GM12864 (cell line): ENCODE measurements at regions not wholly inside any gene's neighbourhood (a gene's known extent, or its start where the extent isn't known, plus 50 kb on each side); places are given as distances from the start of the nearest gene placed in this dataset.

Experiments
- DNase-seq: peaks from one replicate; pipeline ENCODE4 v3.0.0-alpha.2; 2011; ENCODE audit warnings: low read depth
- H3K4me3 ChIP-seq: 2 replicates; pipeline ENCODE4 v1.5.1; 2011; ENCODE audit warnings: mild to moderate bottlenecking, low read depth, low read length, control low read depth
- CTCF ChIP-seq: IDR thresholded peaks from 2 replicates; pipeline ENCODE4 v1.5.1; 2011; ENCODE audit warnings: low read depth, mild to moderate bottlenecking, moderate library complexity, low read length, control low read depth, inconsistent platforms; ENCODE audit errors: missing control alignments

- no peak for DNase-seq
- no peak for TF ChIP-seq CTCF
- no peak overlapping the region for H3K4me3 ChIP-seq
Measured at GRCh38 chr6:132130626-132131298, 179.6 kb upstream of the CCN2 start.

DNA sequence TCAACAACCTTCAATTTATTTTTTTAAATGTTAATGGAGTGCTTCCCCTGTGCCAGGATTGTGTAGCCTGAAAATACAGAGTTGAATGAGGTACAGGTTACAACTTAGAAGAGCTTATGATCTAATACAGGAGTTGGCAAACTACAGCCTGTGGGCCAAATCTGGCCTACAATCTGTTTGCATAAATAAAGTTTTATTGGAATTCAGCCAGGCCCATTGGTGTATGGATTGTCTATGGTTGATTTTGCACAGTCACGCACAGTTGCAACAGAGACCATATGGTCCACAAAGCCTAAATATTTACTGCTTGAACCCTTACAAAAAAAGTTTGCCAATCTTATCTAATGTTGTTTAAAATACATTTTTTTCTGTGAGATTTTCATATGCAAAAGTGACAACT lies 177.3 kb upstream of the CCN2 start:
- no peak overlapping the region for H3K4me3 ChIP-seq
- DNase-seq = no peak
- TF ChIP-seq CTCF = no peak

GRCh38 chr6:132126150-132126549 lies 175.0 kb upstream of the CCN2 start:
- no peak overlapping the region for H3K4me3 ChIP-seq
- TF ChIP-seq CTCF = no peak
- no peak for DNase-seq

- no peak overlapping the region for H3K4me3 ChIP-seq
- DNase-seq = no peak
- no peak for TF ChIP-seq CTCF
Measured at GRCh38 chr6:132122871-132123270, 171.7 kb upstream of the CCN2 start.

DNA sequence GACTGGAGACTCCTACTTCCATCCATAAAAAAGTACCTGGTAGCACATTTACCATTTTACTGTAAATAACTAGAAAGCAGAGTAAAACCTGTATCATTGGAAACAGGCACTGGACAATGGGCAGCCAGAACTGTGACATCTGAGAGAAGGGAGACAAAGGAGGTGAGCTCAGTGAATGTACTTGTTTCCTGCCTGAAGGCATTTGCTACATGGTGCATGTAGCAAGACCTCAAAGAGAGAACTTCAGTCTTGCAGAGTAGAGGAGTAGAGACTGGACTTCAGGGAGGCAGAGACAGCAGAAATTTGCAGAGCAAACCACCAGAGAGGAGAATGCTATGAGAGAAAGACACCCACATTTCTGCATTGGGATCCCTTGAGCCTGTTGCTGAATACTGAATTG lies 171.0 kb upstream of the CCN2 start:
- no peak for TF ChIP-seq CTCF
- H3K4me3 ChIP-seq = no peak overlapping the region
- no peak for DNase-seq

GRCh38 chr6:132118144-132118543 lies 167.0 kb upstream of the CCN2 start:
- no peak for TF ChIP-seq CTCF
- H3K4me3 ChIP-seq = no peak overlapping the region
- no peak for DNase-seq

DNA sequence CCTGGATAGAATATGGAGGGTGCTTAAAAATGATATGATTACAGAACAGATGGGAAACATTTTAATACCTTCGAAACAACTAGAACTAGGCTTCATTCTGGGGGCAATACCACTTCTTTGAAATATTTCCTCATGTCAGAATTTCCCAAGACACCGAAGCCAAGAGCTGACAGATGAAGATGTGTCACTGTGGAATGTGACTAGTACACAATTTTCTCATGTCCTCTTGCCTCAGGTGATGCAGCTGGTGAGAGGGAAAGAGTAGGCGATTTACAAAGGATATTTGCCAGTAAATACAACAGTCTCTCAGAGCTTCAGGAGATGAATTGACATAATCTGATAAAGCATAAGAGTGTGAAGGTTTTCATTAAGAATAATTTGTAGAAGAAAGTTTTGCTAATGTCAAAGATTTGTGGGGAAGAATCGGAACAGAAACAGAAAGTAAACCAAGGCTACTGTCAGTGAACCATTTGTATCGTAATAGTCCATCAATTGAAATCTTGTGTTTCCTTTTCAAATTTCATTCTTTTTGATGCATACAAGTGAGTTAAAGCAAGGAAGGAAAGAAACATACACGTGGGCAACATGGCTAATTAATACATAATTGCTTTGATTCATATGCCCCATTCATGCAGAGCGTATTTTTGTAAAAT lies 164.7 kb upstream of the CCN2 start:
- no peak overlapping the region for H3K4me3 ChIP-seq
- TF ChIP-seq CTCF = no peak
- no peak for DNase-seq
